IMR-90 (cell line): ENCODE measurements at regions not wholly inside any gene's neighbourhood (a gene's known extent, or its start where the extent isn't known, plus 50 kb on each side); places are given as distances from the start of the nearest gene placed in this dataset.

Source experiments
- ATAC-seq: fragments of 200-7000 bp; cut with Tn5 transposase; 2 replicates; pipeline ENCODE4 v1.9.1; 2020; ENCODE audit warnings: low read depth, mild to moderate bottlenecking, moderate library complexity
- BruUV-seq: library from RNA; stranded (reverse); fragments of 400-500 nt; replicated peaks from 2 replicates; lab custom pipeline; 2021; lab: Mats Ljungman, UMichigan
- CTCF ChIA-PET: fragments of 300-600 bp; formaldehyde crosslinking; extraction: SDS; loops from one replicate; lab custom pipeline; 2021; ENCODE audit warnings: antibody characterized with exemption; lab: Yijun Ruan, JAX
- POLR2A ChIA-PET: fragments of 300-600 bp; sonication (Branson Sonifier 250); formaldehyde crosslinking; loops from one replicate; lab custom pipeline; 2022; ENCODE audit warnings: antibody characterized with exemption; ENCODE audit not compliant: unreplicated experiment; lab: Charles Lee
- DNase-seq: peaks from one replicate; pipeline ENCODE4 v3.0.0; 2013
- H2AFZ ChIP-seq: replicated peaks from 2 replicates; pipeline ENCODE3; 2013; ENCODE audit warnings: low read length, mild to moderate bottlenecking; ENCODE audit not compliant: poor library complexity
- H2AK5ac ChIP-seq: 2 replicates; pipeline ENCODE4 v1.6.1; 2013; ENCODE audit warnings: low read depth, low read length, inconsistent platforms
- H2AK9ac ChIP-seq: replicated peaks from 2 replicates; pipeline ENCODE3; 2013; ENCODE audit warnings: mild to moderate bottlenecking, low read depth, low read length, moderate library complexity; ENCODE audit not compliant: poor library complexity
- H2BK120ac ChIP-seq: 2 replicates; pipeline ENCODE4 v1.6.1; 2013; ENCODE audit warnings: low read depth, low read length, inconsistent platforms
- H2BK15ac ChIP-seq: 3 replicates; pipeline ENCODE4 v1.6.1; 2013; ENCODE audit warnings: low read depth, low read length, inconsistent platforms
- H2BK20ac ChIP-seq: 2 replicates; pipeline ENCODE4 v1.6.1; 2013; ENCODE audit warnings: low read depth, mild to moderate bottlenecking, inconsistent platforms, low read length, moderate library complexity
- H2BK5ac ChIP-seq: 2 replicates; pipeline ENCODE4 v1.6.1; 2013; ENCODE audit warnings: mild to moderate bottlenecking, low read depth, low read length, inconsistent platforms; ENCODE audit not compliant: poor library complexity, severe bottlenecking
- H3K14ac ChIP-seq: replicated peaks from 2 replicates; pipeline ENCODE4 v1.6.1; 2013; ENCODE audit warnings: low read depth, low read length, inconsistent platforms
- H3K18ac ChIP-seq: 2 replicates; pipeline ENCODE4 v1.6.1; 2013; ENCODE audit warnings: low read depth, low read length, control low read depth
- H3K23ac ChIP-seq: 2 replicates; pipeline ENCODE4 v1.6.1; 2013; ENCODE audit warnings: low read depth, low read length, inconsistent platforms
- H3K27ac ChIP-seq: 2 replicates; pipeline ENCODE4 v1.5.1; 2013; ENCODE audit warnings: mild to moderate bottlenecking, control low read depth, low read length; ENCODE audit not compliant: insufficient read depth
- H3K27me3 ChIP-seq: 2 replicates; pipeline ENCODE4 v1.6.1; 2013; ENCODE audit warnings: low read length; ENCODE audit not compliant: control insufficient read depth, insufficient read depth
- H3K36me3 ChIP-seq: 2 replicates; pipeline ENCODE4 v1.6.1; 2013; ENCODE audit warnings: low read length, mixed read lengths; ENCODE audit not compliant: control insufficient read depth, insufficient read depth
- H3K4ac ChIP-seq: 2 replicates; pipeline ENCODE4 v1.6.1; 2013; ENCODE audit warnings: low read depth, low read length, inconsistent platforms
- H3K4me1 ChIP-seq: 2 replicates; pipeline ENCODE4 v1.6.1; 2013; ENCODE audit warnings: low read length, mixed read lengths; ENCODE audit not compliant: control insufficient read depth, insufficient read depth
- H3K4me2 ChIP-seq: 2 replicates; pipeline ENCODE4 v1.6.1; 2013; ENCODE audit warnings: low read depth, mild to moderate bottlenecking, control low read depth, low read length, moderate library complexity
- H3K4me3 ChIP-seq: 2 replicates; pipeline ENCODE4 v1.5.1; 2013; ENCODE audit warnings: low read depth, mild to moderate bottlenecking, control low read depth, low read length, moderate library complexity; ENCODE audit not compliant: insufficient read depth
- H3K56ac ChIP-seq: 2 replicates; pipeline ENCODE4 v1.6.1; 2013; ENCODE audit warnings: low read length, inconsistent platforms; ENCODE audit not compliant: insufficient read depth; ENCODE audit errors: extremely low read depth
- H3K79me1 ChIP-seq, 2 experiments: 2 replicates each; pipeline ENCODE4 v1.6.1; 2013; ENCODE audit warnings: low read length in 2 of 2, inconsistent platforms in 1 of 2, low read depth in 1 of 2
- H3K9ac ChIP-seq: 2 replicates; pipeline ENCODE4 v1.6.1; 2013; ENCODE audit warnings: low read depth, low read length, control low read depth
- H3K9me1 ChIP-seq: 2 replicates; pipeline ENCODE4 v1.6.1; 2013; ENCODE audit warnings: low read length, inconsistent platforms; ENCODE audit not compliant: insufficient read depth
- H3K9me3 ChIP-seq: 2 replicates; pipeline ENCODE4 v1.6.1; 2013; ENCODE audit warnings: low read length; ENCODE audit not compliant: control insufficient read depth, insufficient read depth
- H4K20me1 ChIP-seq: 2 replicates; pipeline ENCODE4 v1.6.1; 2013; ENCODE audit warnings: low read length, inconsistent platforms; ENCODE audit not compliant: insufficient read depth
- H4K5ac ChIP-seq: 2 replicates; pipeline ENCODE4 v1.6.1; 2013; ENCODE audit warnings: mild to moderate bottlenecking, low read depth, low read length, control low read depth
- H4K8ac ChIP-seq, 2 experiments: 2 replicates each; pipeline ENCODE4 v1.6.1; 2013; ENCODE audit warnings: low read depth in 2 of 2, low read length in 2 of 2, control low read depth in 1 of 2, inconsistent platforms in 1 of 2
- H4K91ac ChIP-seq: 2 replicates; pipeline ENCODE4 v1.6.1; 2013; ENCODE audit warnings: low read depth, low read length, inconsistent platforms; ENCODE audit not compliant: insufficient read depth
- BHLHE40 ChIP-seq: fragments of 150-350 bp; IDR thresholded peaks from 2 replicates; pipeline ENCODE4 v1.6.1; 2016; ENCODE audit warnings: mild to moderate bottlenecking, low read depth, low read length
- CHD1 ChIP-seq: IDR thresholded peaks from 2 replicates; pipeline ENCODE4 v1.6.1; 2012; ENCODE audit warnings: low read depth, low read length, improper control_type of control experiment
- MAFK ChIP-seq: IDR thresholded peaks from 2 replicates; pipeline ENCODE4 v1.6.1; 2012; ENCODE audit warnings: low read depth, low read length, improper control_type of control experiment
- MAZ ChIP-seq: IDR thresholded peaks from 2 replicates; pipeline ENCODE4 v1.6.1; 2012; ENCODE audit warnings: low read depth, mild to moderate bottlenecking, low read length, improper control_type of control experiment, moderate library complexity, borderline replicate concordance
- NFE2L2 ChIP-seq: fragments of 150-350 bp; IDR thresholded peaks from 2 replicates; pipeline ENCODE4 v1.6.1; 2016; ENCODE audit warnings: low read depth, mild to moderate bottlenecking, low read length
- POLR2A ChIP-seq: IDR thresholded peaks from 2 replicates; pipeline ENCODE4 v1.6.1; 2012; ENCODE audit warnings: mild to moderate bottlenecking, low read depth, low read length
- RAD21 ChIP-seq: IDR thresholded peaks from 2 replicates; pipeline ENCODE4 v1.6.1; 2012; ENCODE audit warnings: low read length, improper control_type of control experiment
- SMC3 ChIP-seq: fragments of 150-350 bp; IDR thresholded peaks from 2 replicates; pipeline ENCODE4 v1.6.1; 2016; ENCODE audit warnings: low read depth, mild to moderate bottlenecking, antibody characterized with exemption, low read length, moderate library complexity
- WGBS, 2 experiments: methylation state at CpG; one replicate each; pipeline versions ENCODE4 v1.1.5 to v1.1.7; 2013; ENCODE audit warnings: missing lambda C conversion rate in 2 of 2; ENCODE audit not compliant: insufficient read length in 1 of 2; ENCODE audit errors: extremely low coverage in 2 of 2; 5-methylcytosine and 5-hydroxymethylcytosine counted together
- dilution Hi-C: fragments of 300-500 bp; cut with HindIII; formaldehyde crosslinking; loops from one replicate; pipeline ENCODE4 v1.14.3; 2018; ENCODE audit warnings: low sequenced_read_pairs; ENCODE audit not compliant: unreplicated experiment
- in situ Hi-C: fragments of 300-500 bp; cut with MboI; formaldehyde crosslinking; loops from 3 replicates; pipeline ENCODE4 v1.14.3; 2019; ENCODE audit warnings: low sequenced_read_pairs, inconsistent platforms, mixed read lengths
- intact Hi-C: fragments of 100-400 bp; cut with micrococcal nuclease; formaldehyde crosslinking; loops from 2 replicates; pipeline ENCODE4 v1.10.0; 2022
- TF ChIP-seq, protein P1 (sequence below): fragments of 150-350 bp; IDR thresholded peaks from 2 replicates; pipeline ENCODE4 v1.6.1; 2017; ENCODE audit warnings: mild to moderate bottlenecking, antibody characterized with exemption, low read length, low read depth
- TF ChIP-seq, protein P2 (sequence below): conservative IDR thresholded peaks from 2 replicates; pipeline ENCODE4 v1.5.1; 2012; ENCODE audit warnings: mild to moderate bottlenecking, low read depth, low read length, improper control_type of control experiment

DNA sequence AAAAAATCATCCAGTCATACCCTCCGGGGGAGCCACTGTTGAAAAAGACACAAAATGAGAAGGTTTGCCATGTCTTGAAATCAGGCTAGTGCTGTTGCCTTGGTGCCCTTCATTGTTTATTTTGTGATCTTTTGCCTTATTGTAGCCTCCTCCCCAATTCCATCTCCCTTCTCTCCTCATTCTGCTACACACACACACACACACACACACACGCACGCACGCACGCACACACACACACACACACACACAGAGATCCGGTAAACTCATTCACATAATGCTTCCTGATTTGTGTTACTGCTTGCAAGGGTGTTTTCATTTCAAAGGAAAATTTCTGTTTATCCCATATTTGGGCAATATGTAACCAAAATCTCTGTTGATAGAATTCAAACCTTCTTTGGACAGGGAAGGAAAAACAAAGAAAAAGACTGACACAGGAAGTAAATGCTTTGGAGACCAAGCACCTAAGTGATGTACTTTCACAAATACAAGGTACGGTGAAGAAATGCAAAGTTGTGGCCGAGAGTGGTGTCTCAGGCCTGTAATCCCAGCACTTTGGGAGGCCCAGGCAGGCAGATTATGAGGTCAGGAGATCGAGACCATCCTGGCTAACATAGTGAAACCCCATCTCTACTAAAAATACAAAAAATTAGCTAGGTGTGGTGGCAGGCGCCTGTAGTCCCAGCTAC, 141.1 kb upstream of the CDK13 start:
- dilution Hi-C loops: no loop called here
- Histone ChIP-seq H2AK9ac (no peak overlapping the region), H3K27ac (no peak overlapping the region), H3K9me1 (no peaks in the 10 kb centered on the region), H3K9ac (no peak overlapping the region), H4K5ac (no peak overlapping the region), H3K9me3 (no peaks in the 10 kb centered on the region), H3K4me1 (0 out of 2 replicates have a peak, but pooled peaks cover 2% of the 10 kb centered on the region), H4K20me1 (no peaks in the 10 kb centered on the region), H2AK5ac (no peak overlapping the region), H3K23ac (no peak overlapping the region), H2BK120ac (no peak overlapping the region), H2BK20ac (no peak overlapping the region), H3K56ac (no peak overlapping the region), H3K14ac (no peak overlapping the region), H3K36me3 (no peaks in the 10 kb centered on the region), H3K27me3 (peaks cover 8% of the 10 kb centered on the region), H4K91ac (no peak overlapping the region), H2BK15ac (no peak overlapping the region), H4K8ac (no peak overlapping the region), H3K4me3 (no peak overlapping the region), H3K4me2 (no peak overlapping the region), H2AFZ (no peak overlapping the region), H2BK5ac (no peak overlapping the region), H3K4ac (no peak overlapping the region), H3K18ac (no peak overlapping the region), H3K79me1 (no peaks in the 10 kb centered on the region)
- ChIA-PET CTCF (no interaction called here), POLR2A (no interaction called here)
- no CpG with 5 or more reads among the region's 10 CpGs for WGBS, 2 experiments
- BruUV-seq: no TSS peak
- intact Hi-C loops: no loop called here
- in situ Hi-C loops: no loop called here
- TF ChIP-seq CHD1 (no peak), MAZ (no peak), POLR2A (no peak), RAD21 (no peak), NFE2L2 (no peak), SMC3 (no peak), BHLHE40 (no peak), MAFK (no peak)
- TF ChIP-seq, protein P1, sequence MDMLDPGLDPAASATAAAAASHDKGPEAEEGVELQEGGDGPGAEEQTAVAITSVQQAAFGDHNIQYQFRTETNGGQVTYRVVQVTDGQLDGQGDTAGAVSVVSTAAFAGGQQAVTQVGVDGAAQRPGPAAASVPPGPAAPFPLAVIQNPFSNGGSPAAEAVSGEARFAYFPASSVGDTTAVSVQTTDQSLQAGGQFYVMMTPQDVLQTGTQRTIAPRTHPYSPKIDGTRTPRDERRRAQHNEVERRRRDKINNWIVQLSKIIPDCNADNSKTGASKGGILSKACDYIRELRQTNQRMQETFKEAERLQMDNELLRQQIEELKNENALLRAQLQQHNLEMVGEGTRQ: no peak
- TF ChIP-seq, protein P2, sequence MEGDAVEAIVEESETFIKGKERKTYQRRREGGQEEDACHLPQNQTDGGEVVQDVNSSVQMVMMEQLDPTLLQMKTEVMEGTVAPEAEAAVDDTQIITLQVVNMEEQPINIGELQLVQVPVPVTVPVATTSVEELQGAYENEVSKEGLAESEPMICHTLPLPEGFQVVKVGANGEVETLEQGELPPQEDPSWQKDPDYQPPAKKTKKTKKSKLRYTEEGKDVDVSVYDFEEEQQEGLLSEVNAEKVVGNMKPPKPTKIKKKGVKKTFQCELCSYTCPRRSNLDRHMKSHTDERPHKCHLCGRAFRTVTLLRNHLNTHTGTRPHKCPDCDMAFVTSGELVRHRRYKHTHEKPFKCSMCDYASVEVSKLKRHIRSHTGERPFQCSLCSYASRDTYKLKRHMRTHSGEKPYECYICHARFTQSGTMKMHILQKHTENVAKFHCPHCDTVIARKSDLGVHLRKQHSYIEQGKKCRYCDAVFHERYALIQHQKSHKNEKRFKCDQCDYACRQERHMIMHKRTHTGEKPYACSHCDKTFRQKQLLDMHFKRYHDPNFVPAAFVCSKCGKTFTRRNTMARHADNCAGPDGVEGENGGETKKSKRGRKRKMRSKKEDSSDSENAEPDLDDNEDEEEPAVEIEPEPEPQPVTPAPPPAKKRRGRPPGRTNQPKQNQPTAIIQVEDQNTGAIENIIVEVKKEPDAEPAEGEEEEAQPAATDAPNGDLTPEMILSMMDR: no peak
- no peak for DNase-seq
- peak; percentile 24; the same call in 1 of the 2 replicates for ATAC-seq
